Calu3 (cell line): ENCODE measurements at regions not wholly inside any gene's neighbourhood (a gene's known extent, or its start where the extent isn't known, plus 50 kb on each side); places are given as distances from the start of the nearest gene placed in this dataset.

Experiments used
- BruUV-seq: library from RNA; stranded (reverse); fragments of 400-500 nt; replicated peaks from 2 replicates; lab custom pipeline; 2021; lab: Mats Ljungman, UMichigan
- CTCF ChIA-PET: fragments of 300-600 bp; sonication (Branson Sonifier 250); formaldehyde crosslinking; loops from one replicate; lab custom pipeline; 2022; ENCODE audit warnings: antibody characterized with exemption; lab: Charles Lee
- DNase-seq: peaks from one replicate; pipeline ENCODE4 v3.0.0; 2022
- H3K27ac Mint-ChIP-seq: one replicate; pipeline ENCODE4 v1.8.0; 2022; ENCODE audit warnings: mixed read lengths; ENCODE audit not compliant: unreplicated experiment
- H3K27me3 Mint-ChIP-seq: one replicate; pipeline ENCODE4 v1.8.0; 2022; ENCODE audit warnings: mixed read lengths; ENCODE audit not compliant: unreplicated experiment
- H3K36me3 Mint-ChIP-seq: one replicate; pipeline ENCODE4 v1.8.0; 2022; ENCODE audit warnings: mild to moderate bottlenecking, moderate library complexity, mixed read lengths; ENCODE audit not compliant: insufficient read depth, unreplicated experiment
- H3K4me1 Mint-ChIP-seq: one replicate; pipeline ENCODE4 v1.8.0; 2022; ENCODE audit warnings: mild to moderate bottlenecking, low read depth, mixed read lengths; ENCODE audit not compliant: unreplicated experiment
- H3K4me3 Mint-ChIP-seq: one replicate; pipeline ENCODE4 v1.8.0; 2022; ENCODE audit warnings: mild to moderate bottlenecking, low read depth, moderate library complexity, mixed read lengths; ENCODE audit not compliant: unreplicated experiment
- H3K9me3 Mint-ChIP-seq: one replicate; pipeline ENCODE4 v1.8.0; 2022; ENCODE audit warnings: low read depth, mixed read lengths; ENCODE audit not compliant: unreplicated experiment
- intact Hi-C: fragments of 100-400 bp; cut with micrococcal nuclease; formaldehyde crosslinking; loops from one replicate; pipeline ENCODE4 v1.10.0; 2022; ENCODE audit not compliant: unreplicated experiment
- TF ChIP-seq, protein P1 (sequence below): fragments of 200-600 bp; IDR thresholded peaks from one replicate; pipeline ENCODE4 v1.8.0; 2022; ENCODE audit warnings: antibody characterized with exemption; ENCODE audit not compliant: unreplicated experiment

DNA sequence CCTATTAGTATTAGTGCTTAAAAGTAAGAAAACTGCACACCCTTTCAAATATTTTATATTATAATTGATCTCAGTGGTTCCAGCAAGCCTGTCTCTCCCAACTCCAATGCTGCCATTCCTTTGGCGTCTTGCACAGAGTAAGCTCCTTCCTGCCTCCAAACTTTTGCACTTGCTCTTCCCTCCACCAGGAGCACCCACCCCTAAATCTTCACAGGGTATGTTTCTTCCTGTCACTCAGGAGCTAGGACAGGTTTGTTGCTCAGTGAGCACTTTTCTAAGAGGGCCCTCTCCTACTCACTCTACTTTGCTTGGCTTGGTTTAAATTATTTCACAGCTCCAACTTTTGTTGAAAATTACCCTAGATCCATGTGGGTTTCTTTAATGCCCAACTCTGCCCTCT lies 189.1 kb upstream of the ADRA1B start:
- H3K4me3 Mint-ChIP-seq = no peak overlapping the region
- intact Hi-C loops = no loop called here
- H3K27me3 Mint-ChIP-seq = peaks cover 14% of the 10 kb centered on the region
- H3K27ac Mint-ChIP-seq = no peak overlapping the region
- no peaks in the 10 kb centered on the region for H3K4me1 Mint-ChIP-seq
- CTCF ChIA-PET = no interaction called here
- TF ChIP-seq, protein P1, sequence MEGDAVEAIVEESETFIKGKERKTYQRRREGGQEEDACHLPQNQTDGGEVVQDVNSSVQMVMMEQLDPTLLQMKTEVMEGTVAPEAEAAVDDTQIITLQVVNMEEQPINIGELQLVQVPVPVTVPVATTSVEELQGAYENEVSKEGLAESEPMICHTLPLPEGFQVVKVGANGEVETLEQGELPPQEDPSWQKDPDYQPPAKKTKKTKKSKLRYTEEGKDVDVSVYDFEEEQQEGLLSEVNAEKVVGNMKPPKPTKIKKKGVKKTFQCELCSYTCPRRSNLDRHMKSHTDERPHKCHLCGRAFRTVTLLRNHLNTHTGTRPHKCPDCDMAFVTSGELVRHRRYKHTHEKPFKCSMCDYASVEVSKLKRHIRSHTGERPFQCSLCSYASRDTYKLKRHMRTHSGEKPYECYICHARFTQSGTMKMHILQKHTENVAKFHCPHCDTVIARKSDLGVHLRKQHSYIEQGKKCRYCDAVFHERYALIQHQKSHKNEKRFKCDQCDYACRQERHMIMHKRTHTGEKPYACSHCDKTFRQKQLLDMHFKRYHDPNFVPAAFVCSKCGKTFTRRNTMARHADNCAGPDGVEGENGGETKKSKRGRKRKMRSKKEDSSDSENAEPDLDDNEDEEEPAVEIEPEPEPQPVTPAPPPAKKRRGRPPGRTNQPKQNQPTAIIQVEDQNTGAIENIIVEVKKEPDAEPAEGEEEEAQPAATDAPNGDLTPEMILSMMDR = no peak
- no peaks in the 10 kb centered on the region for H3K36me3 Mint-ChIP-seq
- no TSS peak for BruUV-seq
- no peaks in the 10 kb centered on the region for H3K9me3 Mint-ChIP-seq
- DNase-seq = no peak

- TF ChIP-seq, protein P1 = no peak
- CTCF ChIA-PET = interaction anchor here (0.6 kb wide), 1 partner anchor 28 kb away, joined by 3 read pairs; no protein-coding TSS in a partner anchor
- DNase-seq = no peak
- Mint-ChIP-seq H3K9me3 (no peaks in the 10 kb centered on the region), H3K27ac (no peak overlapping the region), H3K36me3 (no peaks in the 10 kb centered on the region), H3K4me3 (no peak overlapping the region), H3K4me1 (no peaks in the 10 kb centered on the region), H3K27me3 (peaks cover 14% of the 10 kb centered on the region)
- intact Hi-C loops = no loop called here
- no TSS peak for BruUV-seq
Measured at GRCh38 chr5:159730285-159730684, 186.0 kb upstream of the ADRA1B start.

- Mint-ChIP-seq H3K4me3 (no peak overlapping the region), H3K9me3 (no peaks in the 10 kb centered on the region), H3K27me3 (peaks cover 14% of the 10 kb centered on the region), H3K36me3 (no peaks in the 10 kb centered on the region), H3K4me1 (peaks cover 12% of the 10 kb centered on the region), H3K27ac (no peak overlapping the region)
- TF ChIP-seq, protein P1 = no peak
- CTCF ChIA-PET = interaction anchor here (0.5 kb wide), 1 partner anchor 545 kb away, joined by 3 read pairs; no protein-coding TSS in a partner anchor
- BruUV-seq = no TSS peak
- intact Hi-C loops = no loop called here
- DNase-seq = no peak
Measured at GRCh38 chr5:159732220-159732619, 184.1 kb upstream of the ADRA1B start.

GRCh38 chr5:159734366-159734765 lies 181.9 kb upstream of the ADRA1B start:
- BruUV-seq = no TSS peak

More at GRCh38 chr5:159734366-159734765, 181.9 kb upstream of the ADRA1B start:
- no peak for DNase-seq
- Mint-ChIP-seq H3K27ac (no peak overlapping the region), H3K4me1 (peaks cover 12% of the 10 kb centered on the region), H3K9me3 (no peaks in the 10 kb centered on the region), H3K4me3 (no peak overlapping the region), H3K27me3 (peaks cover 2% of the 10 kb centered on the region), H3K36me3 (no peaks in the 10 kb centered on the region)
- CTCF ChIA-PET = no interaction called here
- TF ChIP-seq, protein P1 = no peak
- intact Hi-C loops = no loop called here
